Right lobe of liver (tissue), 4 donors: ENCODE measurements at regions not wholly inside any gene's neighbourhood (a gene's known extent, or its start where the extent isn't known, plus 50 kb on each side); places are given as distances from the start of the nearest gene placed in this dataset.

ENCODE experiments used
- POLR2A ChIP-seq: fragments of 450-650 bp; IDR thresholded peaks from one replicate; pipeline ENCODE4 v1.6.1; 2017; ENCODE audit warnings: antibody characterized with exemption, mild to moderate bottlenecking
- TF ChIP-seq, protein P1 (sequence below), 4 donors: fragments of 200-600 bp in 3 of 4; fragments of 450-650 bp in 1 of 4; IDR thresholded peaks; one replicate each; pipeline versions ENCODE4 v1.5.1 to v1.8.0; 2016 to 2022; ENCODE audit warnings: antibody characterized with exemption in 4 of 4, mild to moderate bottlenecking in 2 of 4
- donor health status: DM: no; HTN: no; CAD: no.
- donor health status: DM: no; HTN: no; CAD: no.
- donor health status: DM: no; HTN: yes; CAD: no.

- TF ChIP-seq, protein P1, sequence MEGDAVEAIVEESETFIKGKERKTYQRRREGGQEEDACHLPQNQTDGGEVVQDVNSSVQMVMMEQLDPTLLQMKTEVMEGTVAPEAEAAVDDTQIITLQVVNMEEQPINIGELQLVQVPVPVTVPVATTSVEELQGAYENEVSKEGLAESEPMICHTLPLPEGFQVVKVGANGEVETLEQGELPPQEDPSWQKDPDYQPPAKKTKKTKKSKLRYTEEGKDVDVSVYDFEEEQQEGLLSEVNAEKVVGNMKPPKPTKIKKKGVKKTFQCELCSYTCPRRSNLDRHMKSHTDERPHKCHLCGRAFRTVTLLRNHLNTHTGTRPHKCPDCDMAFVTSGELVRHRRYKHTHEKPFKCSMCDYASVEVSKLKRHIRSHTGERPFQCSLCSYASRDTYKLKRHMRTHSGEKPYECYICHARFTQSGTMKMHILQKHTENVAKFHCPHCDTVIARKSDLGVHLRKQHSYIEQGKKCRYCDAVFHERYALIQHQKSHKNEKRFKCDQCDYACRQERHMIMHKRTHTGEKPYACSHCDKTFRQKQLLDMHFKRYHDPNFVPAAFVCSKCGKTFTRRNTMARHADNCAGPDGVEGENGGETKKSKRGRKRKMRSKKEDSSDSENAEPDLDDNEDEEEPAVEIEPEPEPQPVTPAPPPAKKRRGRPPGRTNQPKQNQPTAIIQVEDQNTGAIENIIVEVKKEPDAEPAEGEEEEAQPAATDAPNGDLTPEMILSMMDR (IDR thresholded peaks at IDR 0.05), result no peak
- TF ChIP-seq POLR2A, result no peak
These were observed 243.5 kb downstream of the GATA3 start for GRCh38 chr10:8297959-8298358.
